Kidney (tissue), 13 donors: ENCODE measurements at regions not wholly inside any gene's neighbourhood (a gene's known extent, or its start where the extent isn't known, plus 50 kb on each side); places are given as distances from the start of the nearest gene placed in this dataset.

Source experiments
- DNase-seq, 5 donors: peaks; one replicate each; pipeline ENCODE4 v3.0.0-alpha.2; 2013 to 2020
- FAIRE-seq: peaks from 2 replicates; lab custom pipeline; 2012; peaks lifted over from hg19 to GRCh38; lab: Jason Lieb, UNC
- H3K27ac ChIP-seq, 2 donors: one replicate each; pipeline ENCODE4 v1.7.0; 2013; ENCODE audit warnings: low read depth in 2 of 2, low read length in 2 of 2, inconsistent platforms in 1 of 2
- H3K27me3 ChIP-seq: one replicate; pipeline ENCODE4 v1.7.1; 2013; ENCODE audit warnings: low read length, inconsistent platforms; ENCODE audit not compliant: control insufficient read depth, insufficient read depth
- H3K36me3 ChIP-seq, 3 donors: one replicate each; pipeline versions ENCODE4 v1.7.0 to v1.7.1; 2013; ENCODE audit warnings: low read length in 3 of 3, control low read depth in 1 of 3, inconsistent platforms in 1 of 3; ENCODE audit not compliant: insufficient read depth in 3 of 3, control insufficient read depth in 2 of 3
- H3K4me1 ChIP-seq, 3 donors: one replicate each; pipeline versions ENCODE4 v1.7.0 to v1.7.1; 2013; ENCODE audit warnings: low read length in 3 of 3, inconsistent platforms in 1 of 3, low read depth in 1 of 3; ENCODE audit not compliant: control insufficient read depth in 2 of 3, insufficient read depth in 2 of 3
- H3K4me3 ChIP-seq, 3 donors: one replicate each; pipeline versions ENCODE4 v1.7.0 to v1.8.1; 2013; ENCODE audit warnings: low read length in 3 of 3, control low read depth in 1 of 3, inconsistent platforms in 1 of 3
- H3K9ac ChIP-seq, 3 donors: one replicate each; pipeline versions ENCODE4 v1.7.0 to v1.7.1; 2013; ENCODE audit warnings: low read length in 3 of 3, control low read depth in 1 of 3, inconsistent platforms in 1 of 3
- H3K9me3 ChIP-seq, 3 donors: one replicate each; pipeline versions ENCODE4 v1.7.0 to v1.7.1; 2013; ENCODE audit warnings: low read length in 3 of 3, control low read depth in 1 of 3, inconsistent platforms in 1 of 3; ENCODE audit not compliant: control insufficient read depth in 2 of 3, insufficient read depth in 1 of 3
- intact Hi-C: fragments of 100-400 bp; cut with DNase I; formaldehyde crosslinking; loops from one replicate; pipeline ENCODE4 v1.11.1; 2022
- TF ChIP-seq, protein P1 (sequence below): IDR thresholded peaks from 3 replicates; pipeline ENCODE4 v1.5.1; 2012; ENCODE audit warnings: mild to moderate bottlenecking, moderate library complexity, borderline replicate concordance; ENCODE audit not compliant: insufficient read depth; ENCODE audit errors: extremely low read depth
- donor health status: control.
- donor health status: control.
- donor health status: control.
- donor health status: control.
- donor health status: control.
- donor health status: DM: yes; HTN: yes; CAD: no.
- donor health status: Normal renal cell carcinoma (clear cell type).

GRCh38 chr2:51710222-51710621 lies 678.3 kb upstream of the NRXN1 start:
- no peak overlapping the region for H3K9ac ChIP-seq
- H3K4me3 ChIP-seq = no peak overlapping the region
- TF ChIP-seq, protein P1, sequence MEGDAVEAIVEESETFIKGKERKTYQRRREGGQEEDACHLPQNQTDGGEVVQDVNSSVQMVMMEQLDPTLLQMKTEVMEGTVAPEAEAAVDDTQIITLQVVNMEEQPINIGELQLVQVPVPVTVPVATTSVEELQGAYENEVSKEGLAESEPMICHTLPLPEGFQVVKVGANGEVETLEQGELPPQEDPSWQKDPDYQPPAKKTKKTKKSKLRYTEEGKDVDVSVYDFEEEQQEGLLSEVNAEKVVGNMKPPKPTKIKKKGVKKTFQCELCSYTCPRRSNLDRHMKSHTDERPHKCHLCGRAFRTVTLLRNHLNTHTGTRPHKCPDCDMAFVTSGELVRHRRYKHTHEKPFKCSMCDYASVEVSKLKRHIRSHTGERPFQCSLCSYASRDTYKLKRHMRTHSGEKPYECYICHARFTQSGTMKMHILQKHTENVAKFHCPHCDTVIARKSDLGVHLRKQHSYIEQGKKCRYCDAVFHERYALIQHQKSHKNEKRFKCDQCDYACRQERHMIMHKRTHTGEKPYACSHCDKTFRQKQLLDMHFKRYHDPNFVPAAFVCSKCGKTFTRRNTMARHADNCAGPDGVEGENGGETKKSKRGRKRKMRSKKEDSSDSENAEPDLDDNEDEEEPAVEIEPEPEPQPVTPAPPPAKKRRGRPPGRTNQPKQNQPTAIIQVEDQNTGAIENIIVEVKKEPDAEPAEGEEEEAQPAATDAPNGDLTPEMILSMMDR = no peak
- FAIRE-seq (no peak), DNase-seq (peak in 2 of 5 donors; percentile 5 to 28)
- intact Hi-C loops = no loop called here
- no peaks in the 10 kb centered on the region for H3K27me3 ChIP-seq
- H3K27ac ChIP-seq = no peak overlapping the region
- H3K9me3 ChIP-seq = peaks cover 0 to 4% (median 0%) of the 10 kb centered on the region in 3 donors
- no peaks in the 10 kb centered on the region for H3K4me1 ChIP-seq
- H3K36me3 ChIP-seq = no peaks in the 10 kb centered on the region

GRCh38 chr2:51707625-51708024 lies 675.7 kb upstream of the NRXN1 start:
- DNase-seq = no peak
- Histone ChIP-seq H3K36me3 (no peaks in the 10 kb centered on the region), H3K27me3 (no peaks in the 10 kb centered on the region), H3K27ac (no peak overlapping the region), H3K9ac (no peak overlapping the region), H3K9me3 (no peaks in the 10 kb centered on the region), H3K4me1 (no peaks in the 10 kb centered on the region), H3K4me3 (no peak overlapping the region)
- TF ChIP-seq, protein P1 = no peak
- intact Hi-C loops = no loop called here
- FAIRE-seq = no peak

DNA sequence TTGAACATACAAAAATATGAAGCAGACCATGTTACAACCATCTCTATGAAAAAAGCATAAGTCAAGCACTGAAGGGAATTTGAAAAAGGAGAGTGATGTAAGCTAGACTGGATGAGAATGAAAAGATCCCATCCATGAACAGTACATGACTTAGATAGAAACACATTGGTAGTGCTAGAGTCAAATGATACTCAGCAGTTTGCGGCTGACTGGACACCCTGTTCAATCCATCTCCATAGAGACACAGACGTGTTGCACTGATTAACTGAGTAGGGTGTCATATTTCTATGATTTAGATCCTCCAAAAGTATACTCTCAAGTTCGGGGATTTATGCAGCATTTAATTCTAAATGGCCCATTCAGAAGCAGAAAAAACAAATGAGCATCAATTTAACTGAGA lies 674.3 kb upstream of the NRXN1 start:
- H3K27me3 ChIP-seq = no peaks in the 10 kb centered on the region
- FAIRE-seq = no peak
- DNase-seq = peak in 1 of 5 donors; percentile 4
- no peaks in the 10 kb centered on the region for H3K9me3 ChIP-seq
- no peak overlapping the region for H3K9ac ChIP-seq
- H3K36me3 ChIP-seq = no peaks in the 10 kb centered on the region
- TF ChIP-seq, protein P1 = no peak
- H3K4me3 ChIP-seq = no peak overlapping the region
- no peaks in the 10 kb centered on the region for H3K4me1 ChIP-seq
- intact Hi-C loops = no loop called here
- no peak overlapping the region for H3K27ac ChIP-seq

- no peaks in the 10 kb centered on the region for H3K4me1 ChIP-seq
- H3K9ac ChIP-seq = no peak overlapping the region
- no peak overlapping the region for H3K4me3 ChIP-seq
- H3K27ac ChIP-seq = no peak overlapping the region
- no peak for DNase-seq
- TF ChIP-seq, protein P1 = no peak
- no peaks in the 10 kb centered on the region for H3K36me3 ChIP-seq
- intact Hi-C loops = no loop called here
- H3K9me3 ChIP-seq = no peaks in the 10 kb centered on the region
- FAIRE-seq = no peak
- no peaks in the 10 kb centered on the region for H3K27me3 ChIP-seq
These were observed 673.5 kb upstream of the NRXN1 start for GRCh38 chr2:51705417-51705816.
